Neural cell (in vitro differentiated cells): ENCODE measurements at regions not wholly inside any gene's neighbourhood (a gene's known extent, or its start where the extent isn't known, plus 50 kb on each side); places are given as distances from the start of the nearest gene placed in this dataset.

Experiments used
- CTCF ChIP-seq: fragments of 450-650 bp; IDR thresholded peaks from 2 replicates; pipeline ENCODE4 v1.5.1; 2014; ENCODE audit warnings: antibody characterized with exemption, mild to moderate bottlenecking, moderate library complexity; ENCODE audit not compliant: poor library complexity, severe bottlenecking
- EZH2 ChIP-seq: fragments of 200-600, 300-800 bp; shearing (Covaris generic), sonication (generic); IDR thresholded peaks from 2 replicates; pipeline ENCODE4 v1.6.1; 2014; ENCODE audit warnings: antibody characterized with exemption, low read length, borderline replicate concordance, mild to moderate bottlenecking; ENCODE audit not compliant: insufficient read depth, poor library complexity, severe bottlenecking

GRCh38 chrX:13492286-13492685 is 77.1 kb upstream of the EGFL6 start:
- TF ChIP-seq EZH2, result no peak
- no peak for TF ChIP-seq CTCF
